Spleen (tissue), 7 donors: ENCODE measurements at regions not wholly inside any gene's neighbourhood (a gene's known extent, or its start where the extent isn't known, plus 50 kb on each side); places are given as distances from the start of the nearest gene placed in this dataset.
"Not testable (repeated sequence)": the region's sequence is repeated elsewhere in the genome, so short reads cannot be mapped to it uniquely, and the experiment has no call there.

Source experiments
- CTCF ChIP-seq, 11 experiments: fragments of 200-600 bp in 7 of 11; fragments of 450-650 bp in 4 of 11; sonication (generic) in 4 of 11; IDR thresholded peaks in 8 of 11; conservative IDR thresholded peaks in 3 of 11; 1 replicate in 7 of 11; 2 replicates in 4 of 11; pipeline versions ENCODE4 v1.4.0 to v1.8.0; 2016 to 2021; ENCODE audit warnings: antibody characterized with exemption in 11 of 11, inconsistent platforms in 4 of 11, mild to moderate bottlenecking in 1 of 11
- POLR2A ChIP-seq, 3 donors: fragments of 450-650 bp; IDR thresholded peaks; one replicate each; pipeline ENCODE4 v1.5.1; 2017; ENCODE audit warnings: antibody characterized with exemption in 3 of 3, mild to moderate bottlenecking in 1 of 3
- POLR2AphosphoS5 ChIP-seq, 3 donors: sonication (generic); formaldehyde crosslinking; IDR thresholded peaks; one replicate each; pipeline ENCODE4 v1.5.1; 2017; ENCODE audit warnings: antibody characterized with exemption in 3 of 3
- donor health status: DM: no; HTN: no; CAD: no; lungs with moderate emphysema.
- donor health status: DM: no; HTN: no; CAD: no.
- donor health status: DM: no; HTN: no; CAD: no.

- TF ChIP-seq CTCF (IDR thresholded peaks at IDR 0.05 in 8 of 11, conservative IDR thresholded peaks at IDR 0.05 in 3 of 11); POLR2AphosphoS5 (IDR thresholded peaks at IDR 0.05); POLR2A (IDR thresholded peaks at IDR 0.05): not testable (repeated sequence)
Measured at GRCh38 chr16:34099028-34099427, 639.6 kb downstream of the TP53TG3F start.
